ENCODE measurements at regions not wholly inside any gene's neighbourhood (a gene's known extent, or its start where the extent isn't known, plus 50 kb on each side); places are given as distances from the start of the nearest gene placed in this dataset.

DNA sequence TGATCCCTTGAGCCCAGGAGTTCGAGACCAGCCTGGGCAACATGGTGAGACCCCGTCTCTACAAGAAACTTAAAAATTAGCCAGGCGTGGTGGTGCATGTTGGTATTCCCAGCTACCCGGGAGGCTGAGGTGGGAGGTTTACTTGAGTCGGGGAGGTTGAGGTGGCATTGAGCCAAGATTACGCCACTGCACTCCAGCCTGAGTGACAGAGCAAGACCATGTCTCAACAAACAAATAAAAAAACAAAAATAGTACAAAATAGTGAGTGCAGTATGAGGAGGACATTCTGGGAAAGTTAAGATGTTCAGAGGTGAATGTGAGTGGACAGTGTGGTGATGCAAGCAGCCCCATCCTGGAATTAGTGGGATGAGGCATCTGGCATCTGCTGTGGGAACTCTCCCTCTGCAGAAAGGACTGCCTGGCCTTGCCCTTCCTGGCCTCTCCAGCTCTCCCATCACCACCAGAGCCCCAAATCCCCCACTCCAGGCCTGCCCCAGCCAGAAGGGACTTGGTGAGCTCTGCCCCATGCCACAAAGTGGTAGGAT is 96.6 kb upstream of the PARD3 start:
- intact Hi-C loops (cut with DNase I; ENCODE audit: low total_unique reads): no loop called here
- in situ Hi-C loops (cut with MboI; ENCODE audit: low sequenced_read_pairs in 4 of 4): no loop called here
- no peak for DNase-seq
- H3K4me1 ChIP-seq: no peaks in the 10 kb centered on the region
- ATAC-seq: no peak
- H3K27ac ChIP-seq: no peak overlapping the region
- no peak overlapping the region for H3K4me3 ChIP-seq
- TF ChIP-seq POLR2A (IDR thresholded peaks at IDR 0.05): no peak
- TF ChIP-seq, protein P1, sequence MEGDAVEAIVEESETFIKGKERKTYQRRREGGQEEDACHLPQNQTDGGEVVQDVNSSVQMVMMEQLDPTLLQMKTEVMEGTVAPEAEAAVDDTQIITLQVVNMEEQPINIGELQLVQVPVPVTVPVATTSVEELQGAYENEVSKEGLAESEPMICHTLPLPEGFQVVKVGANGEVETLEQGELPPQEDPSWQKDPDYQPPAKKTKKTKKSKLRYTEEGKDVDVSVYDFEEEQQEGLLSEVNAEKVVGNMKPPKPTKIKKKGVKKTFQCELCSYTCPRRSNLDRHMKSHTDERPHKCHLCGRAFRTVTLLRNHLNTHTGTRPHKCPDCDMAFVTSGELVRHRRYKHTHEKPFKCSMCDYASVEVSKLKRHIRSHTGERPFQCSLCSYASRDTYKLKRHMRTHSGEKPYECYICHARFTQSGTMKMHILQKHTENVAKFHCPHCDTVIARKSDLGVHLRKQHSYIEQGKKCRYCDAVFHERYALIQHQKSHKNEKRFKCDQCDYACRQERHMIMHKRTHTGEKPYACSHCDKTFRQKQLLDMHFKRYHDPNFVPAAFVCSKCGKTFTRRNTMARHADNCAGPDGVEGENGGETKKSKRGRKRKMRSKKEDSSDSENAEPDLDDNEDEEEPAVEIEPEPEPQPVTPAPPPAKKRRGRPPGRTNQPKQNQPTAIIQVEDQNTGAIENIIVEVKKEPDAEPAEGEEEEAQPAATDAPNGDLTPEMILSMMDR (IDR thresholded peaks at IDR 0.05 in 4 of 5, conservative IDR thresholded peaks at IDR 0.05 in 1 of 5): no peak
- no peaks in the 10 kb centered on the region for H3K36me3 ChIP-seq
- no peaks in the 10 kb centered on the region for H3K9me3 ChIP-seq
- no peaks in the 10 kb centered on the region for H3K27me3 ChIP-seq

DNA sequence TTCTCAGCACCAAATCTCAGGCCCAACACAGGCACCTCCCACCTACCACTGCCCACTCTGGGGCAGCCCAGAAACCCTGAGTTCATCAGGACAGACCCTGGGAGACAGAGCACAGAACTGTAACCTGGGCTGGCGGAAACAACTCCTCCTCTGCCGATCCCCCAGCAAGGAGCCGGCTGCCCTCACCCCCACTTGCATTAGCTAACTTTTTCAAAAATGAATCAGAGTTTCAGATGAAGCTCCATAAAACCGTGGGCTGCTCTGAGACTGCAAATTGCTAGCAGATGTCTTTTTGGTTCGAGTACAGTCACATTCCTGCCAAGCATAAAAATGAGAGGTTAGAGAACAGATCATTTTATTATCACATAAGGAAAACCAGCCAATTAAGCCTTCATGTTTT is 93.4 kb upstream of the PARD3 start:
- no peak for DNase-seq
- in situ Hi-C loops (cut with MboI; ENCODE audit: low sequenced_read_pairs in 4 of 4): no loop called here
- Histone ChIP-seq H3K27ac (no peak overlapping the region), H3K36me3 (no peaks in the 10 kb centered on the region), H3K27me3 (no peaks in the 10 kb centered on the region), H3K9me3 (no peaks in the 10 kb centered on the region), H3K4me1 (no peaks in the 10 kb centered on the region), H3K4me3 (no peak overlapping the region)
- intact Hi-C loops (cut with DNase I; ENCODE audit: low total_unique reads): no loop called here
- ATAC-seq: no peak
- TF ChIP-seq, protein P1 (IDR thresholded peaks at IDR 0.05 in 4 of 5, conservative IDR thresholded peaks at IDR 0.05 in 1 of 5): no peak
- no peak for TF ChIP-seq POLR2A (IDR thresholded peaks at IDR 0.05)

GRCh38 chr10:34907743-34908430 is 92.8 kb upstream of the PARD3 start:
- no peak for TF ChIP-seq POLR2A (IDR thresholded peaks at IDR 0.05)
- TF ChIP-seq, protein P1 (IDR thresholded peaks at IDR 0.05 in 4 of 5, conservative IDR thresholded peaks at IDR 0.05 in 1 of 5): no peak
- no peaks in the 10 kb centered on the region for H3K9me3 ChIP-seq
- no peak for ATAC-seq
- H3K27me3 ChIP-seq: no peaks in the 10 kb centered on the region
- no peak for DNase-seq
- H3K27ac ChIP-seq: no peak overlapping the region
- H3K36me3 ChIP-seq: no peaks in the 10 kb centered on the region
- H3K4me1 ChIP-seq: no peaks in the 10 kb centered on the region
- H3K4me3 ChIP-seq: no peak overlapping the region
- in situ Hi-C loops (cut with MboI; ENCODE audit: low sequenced_read_pairs in 4 of 4) (no loop called here), intact Hi-C loops (cut with DNase I; ENCODE audit: low total_unique reads) (no loop called here)

- Histone ChIP-seq H3K9me3 (no peaks in the 10 kb centered on the region), H3K27ac (peak overlapping the region in 3 of 4 donors; percentile 19 to 25 (median 24)), H3K4me1 (no peaks in the 10 kb centered on the region), H3K4me3 (peak overlapping the region; percentile 1 to 14 (median 8)), H3K36me3 (no peaks in the 10 kb centered on the region), H3K27me3 (no peaks in the 10 kb centered on the region)
- DNase-seq (peak in 1 of 2 donors; percentile 18), ATAC-seq (peak; percentile 81 to 92)
- TF ChIP-seq POLR2A (IDR thresholded peaks at IDR 0.05): no peak
- TF ChIP-seq, protein P1 (IDR thresholded peaks at IDR 0.05 in 4 of 5, conservative IDR thresholded peaks at IDR 0.05 in 1 of 5): no peak
- in situ Hi-C loops (cut with MboI; ENCODE audit: low sequenced_read_pairs in 4 of 4): no loop called here
- intact Hi-C loops (cut with DNase I; ENCODE audit: low total_unique reads): no loop called here
Observed at GRCh38 chr10:34906067-34906965, 91.2 kb upstream of the PARD3 start.
